Muscle of arm (tissue), 1 donor: ENCODE measurements at regions not wholly inside any gene's neighbourhood (a gene's known extent, or its start where the extent isn't known, plus 50 kb on each side); places are given as distances from the start of the nearest gene placed in this dataset.

ENCODE experiments used
- DNase-seq: peaks from one replicate; pipeline ENCODE4 v3.0.0-alpha.2; 2013

GRCh38 chr21:27023186-27023585 lies 56.3 kb upstream of the ADAMTS5 start:
- DNase-seq, result no peak

DNA sequence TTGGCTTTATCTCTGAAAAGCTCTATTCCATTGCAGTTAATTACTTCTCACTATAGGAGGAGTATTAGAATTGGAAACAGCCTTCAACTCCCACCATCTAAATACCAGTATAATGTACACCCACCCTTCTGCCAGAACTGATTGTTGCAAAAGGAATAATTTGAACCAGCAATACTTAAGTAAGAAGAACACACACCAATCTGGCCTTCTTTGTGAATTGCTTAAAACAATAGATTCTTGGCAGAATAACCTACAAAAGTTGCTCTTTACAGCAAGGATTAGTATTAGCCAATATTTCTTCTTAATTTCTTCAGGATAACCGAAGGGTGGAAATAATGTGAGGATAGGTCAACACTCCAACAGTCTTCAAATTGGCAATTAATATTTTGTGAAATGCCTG lies 54.9 kb upstream of the ADAMTS5 start:
- DNase-seq, result no peak

GRCh38 chr21:27021046-27021445 lies 54.2 kb upstream of the ADAMTS5 start:
- DNase-seq, result no peak

GRCh38 chr21:27017246-27017645 lies 50.4 kb upstream of the ADAMTS5 start:
- no peak for DNase-seq
